Natural killer cell (primary cell): ENCODE measurements at regions not wholly inside any gene's neighbourhood (a gene's known extent, or its start where the extent isn't known, plus 50 kb on each side); places are given as distances from the start of the nearest gene placed in this dataset.

Experiments
- ATAC-seq, 3 donors: fragments of 150-1000 bp in 2 of 3; fragments of 200-7000 bp in 1 of 3; cut with Tn5 transposase; 1 replicate in 1 of 3; 2 replicates in 2 of 3; pipeline ENCODE4 v1.10.0; 2021; ENCODE audit warnings: mild to moderate bottlenecking in 2 of 3, moderate library complexity in 2 of 3
- DNase-seq, 2 donors: peaks; one replicate each; pipeline versions ENCODE4 v3.0.0 to v3.0.0-alpha.2; 2013 to 2021; ENCODE audit warnings: mixed read lengths in 1 of 2
- H3K27ac ChIP-seq: one replicate; pipeline ENCODE4 v1.5.1; 2013; ENCODE audit warnings: mild to moderate bottlenecking, low read length
- H3K27me3 ChIP-seq: one replicate; pipeline ENCODE4 v1.6.1; 2013; ENCODE audit warnings: low read length; ENCODE audit not compliant: control insufficient read depth, insufficient read depth
- H3K36me3 ChIP-seq: one replicate; pipeline ENCODE4 v1.6.1; 2013; ENCODE audit warnings: low read length; ENCODE audit not compliant: control insufficient read depth, insufficient read depth
- H3K4me1 ChIP-seq: one replicate; pipeline ENCODE4 v1.6.1; 2013; ENCODE audit warnings: low read length; ENCODE audit not compliant: control insufficient read depth, insufficient read depth
- H3K4me3 ChIP-seq: one replicate; pipeline ENCODE4 v1.5.1; 2013; ENCODE audit warnings: low read length
- H3K9me3 ChIP-seq: one replicate; pipeline ENCODE4 v1.6.1; 2013; ENCODE audit warnings: low read length; ENCODE audit not compliant: control insufficient read depth, insufficient read depth
- H3K27ac Mint-ChIP-seq, 2 donors: one replicate each; pipeline ENCODE4 v1.8.0; 2022; ENCODE audit warnings: mild to moderate bottlenecking in 2 of 2, mixed read lengths in 2 of 2, moderate library complexity in 1 of 2
- H3K27me3 Mint-ChIP-seq, 2 donors: one replicate each; pipeline ENCODE4 v1.8.0; 2022; ENCODE audit warnings: low read depth in 2 of 2, mixed read lengths in 2 of 2
- H3K36me3 Mint-ChIP-seq: one replicate; pipeline ENCODE4 v1.8.0; 2022; ENCODE audit warnings: mixed read lengths
- H3K4me1 Mint-ChIP-seq, 2 donors: one replicate each; pipeline ENCODE4 v1.8.0; 2022; ENCODE audit warnings: mixed read lengths in 2 of 2
- H3K4me3 Mint-ChIP-seq: one replicate; pipeline ENCODE4 v1.8.0; 2022; ENCODE audit warnings: mild to moderate bottlenecking, moderate library complexity, mixed read lengths
- H3K9me3 Mint-ChIP-seq, 2 donors: one replicate each; pipeline ENCODE4 v1.8.0; 2022; ENCODE audit warnings: mixed read lengths in 2 of 2
- WGBS: methylation state at CpG from one replicate; pipeline ENCODE4 v1.1.7; 2013; ENCODE audit warnings: missing lambda C conversion rate; ENCODE audit not compliant: insufficient coverage; 5-methylcytosine and 5-hydroxymethylcytosine counted together
- intact Hi-C: fragments of 100-400 bp; cut with micrococcal nuclease; formaldehyde crosslinking; loops from one replicate; pipeline ENCODE4 v1.14.2; 2022
- TF ChIP-seq, protein P1 (sequence below): fragments of 200-600 bp; IDR thresholded peaks from one replicate; pipeline ENCODE4 v1.8.0; 2022; ENCODE audit warnings: antibody characterized with exemption

- no peaks in the 10 kb centered on the region for H3K36me3 Mint-ChIP-seq
- H3K27ac Mint-ChIP-seq = no peak overlapping the region
- Histone ChIP-seq H3K27ac (no peak overlapping the region), H3K27me3 (no peaks in the 10 kb centered on the region), H3K36me3 (no peaks in the 10 kb centered on the region), H3K4me3 (no peak overlapping the region), H3K4me1 (no peaks in the 10 kb centered on the region), H3K9me3 (peaks cover 3% of the 10 kb centered on the region)
- H3K4me1 Mint-ChIP-seq = no peaks in the 10 kb centered on the region
- DNase-seq = no peak
- no peak for ATAC-seq
- H3K4me3 Mint-ChIP-seq = no peak overlapping the region
- H3K27me3 Mint-ChIP-seq = no peaks in the 10 kb centered on the region
- intact Hi-C loops = no loop called here
- WGBS = 0% methylated on average over 1 of the region's 1 CpG
- H3K9me3 Mint-ChIP-seq = peaks cover 0 to 3% of the 10 kb centered on the region in 2 donors
- TF ChIP-seq, protein P1, sequence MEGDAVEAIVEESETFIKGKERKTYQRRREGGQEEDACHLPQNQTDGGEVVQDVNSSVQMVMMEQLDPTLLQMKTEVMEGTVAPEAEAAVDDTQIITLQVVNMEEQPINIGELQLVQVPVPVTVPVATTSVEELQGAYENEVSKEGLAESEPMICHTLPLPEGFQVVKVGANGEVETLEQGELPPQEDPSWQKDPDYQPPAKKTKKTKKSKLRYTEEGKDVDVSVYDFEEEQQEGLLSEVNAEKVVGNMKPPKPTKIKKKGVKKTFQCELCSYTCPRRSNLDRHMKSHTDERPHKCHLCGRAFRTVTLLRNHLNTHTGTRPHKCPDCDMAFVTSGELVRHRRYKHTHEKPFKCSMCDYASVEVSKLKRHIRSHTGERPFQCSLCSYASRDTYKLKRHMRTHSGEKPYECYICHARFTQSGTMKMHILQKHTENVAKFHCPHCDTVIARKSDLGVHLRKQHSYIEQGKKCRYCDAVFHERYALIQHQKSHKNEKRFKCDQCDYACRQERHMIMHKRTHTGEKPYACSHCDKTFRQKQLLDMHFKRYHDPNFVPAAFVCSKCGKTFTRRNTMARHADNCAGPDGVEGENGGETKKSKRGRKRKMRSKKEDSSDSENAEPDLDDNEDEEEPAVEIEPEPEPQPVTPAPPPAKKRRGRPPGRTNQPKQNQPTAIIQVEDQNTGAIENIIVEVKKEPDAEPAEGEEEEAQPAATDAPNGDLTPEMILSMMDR = no peak
These were observed 1125.4 kb upstream of the TMPRSS15 start for GRCh38 chr21:19529031-19529430.

- 97% methylated on average over 3 of the region's 3 CpGs for WGBS
- no peak overlapping the region for H3K4me3 Mint-ChIP-seq
These were observed 1131.8 kb upstream of the TMPRSS15 start for GRCh38 chr21:19535356-19535755.

DNA sequence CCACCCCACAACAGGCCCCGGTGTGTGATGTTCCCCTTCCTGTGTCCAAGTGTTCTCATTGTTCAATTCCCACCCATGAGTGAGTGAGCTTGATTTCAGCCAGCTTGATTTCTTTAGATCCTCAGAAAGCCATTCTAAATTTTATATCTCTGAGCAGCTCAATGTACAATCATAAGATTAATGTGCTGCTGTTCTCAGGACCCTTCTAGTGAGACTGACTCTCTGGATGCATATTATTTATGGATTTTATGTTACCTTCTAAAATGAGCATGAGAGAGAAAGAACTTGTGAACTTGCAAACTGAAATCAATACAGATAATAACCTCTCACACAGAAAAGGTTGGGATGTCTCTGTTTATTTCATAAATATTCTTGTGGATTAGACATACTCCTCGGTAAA is 1133.5 kb upstream of the TMPRSS15 start:
- 86% methylated on average over 2 of the region's 2 CpGs for WGBS
- Mint-ChIP-seq H3K4me3 (no peak overlapping the region), H3K36me3 (no peaks in the 10 kb centered on the region), H3K4me1 (no peaks in the 10 kb centered on the region), H3K27me3 (no peaks in the 10 kb centered on the region), H3K9me3 (peaks cover 4 to 5% of the 10 kb centered on the region in 2 donors), H3K27ac (no peak overlapping the region)
- no peak overlapping the region for H3K4me3 ChIP-seq
- DNase-seq = no peak
- no peaks in the 10 kb centered on the region for H3K4me1 ChIP-seq
- no peaks in the 10 kb centered on the region for H3K27me3 ChIP-seq
- H3K9me3 ChIP-seq = no peaks in the 10 kb centered on the region
- intact Hi-C loops = no loop called here
- ATAC-seq = no peak
- TF ChIP-seq, protein P1 = no peak
- no peak overlapping the region for H3K27ac ChIP-seq
- no peaks in the 10 kb centered on the region for H3K36me3 ChIP-seq

More at GRCh38 chr21:19535356-19535755, 1131.8 kb upstream of the TMPRSS15 start:
- Histone ChIP-seq H3K27me3 (no peaks in the 10 kb centered on the region), H3K9me3 (peaks cover 3% of the 10 kb centered on the region), H3K4me1 (no peaks in the 10 kb centered on the region), H3K27ac (no peak overlapping the region), H3K36me3 (no peaks in the 10 kb centered on the region), H3K4me3 (no peak overlapping the region)
- DNase-seq (no peak), ATAC-seq (no peak)
- peaks cover 4 to 5% of the 10 kb centered on the region in 2 donors for H3K9me3 Mint-ChIP-seq
- no peaks in the 10 kb centered on the region for H3K36me3 Mint-ChIP-seq
- no peaks in the 10 kb centered on the region for H3K4me1 Mint-ChIP-seq
- intact Hi-C loops = no loop called here
- H3K27ac Mint-ChIP-seq = no peak overlapping the region
- H3K27me3 Mint-ChIP-seq = no peaks in the 10 kb centered on the region
- TF ChIP-seq, protein P1 = no peak

- no peaks in the 10 kb centered on the region for H3K36me3 ChIP-seq
- Mint-ChIP-seq H3K27me3 (no peaks in the 10 kb centered on the region), H3K4me3 (no peak overlapping the region), H3K9me3 (peaks cover 5 to 6% of the 10 kb centered on the region in 2 donors), H3K27ac (no peak overlapping the region), H3K36me3 (no peaks in the 10 kb centered on the region), H3K4me1 (no peaks in the 10 kb centered on the region)
- H3K27me3 ChIP-seq = no peaks in the 10 kb centered on the region
- no peak overlapping the region for H3K27ac ChIP-seq
- no peaks in the 10 kb centered on the region for H3K9me3 ChIP-seq
- DNase-seq = no peak
- intact Hi-C loops = no loop called here
- no peaks in the 10 kb centered on the region for H3K4me1 ChIP-seq
- ATAC-seq = no peak
- TF ChIP-seq, protein P1 = no peak
- 89% methylated on average over 1 of the region's 2 CpGs for WGBS
- no peak overlapping the region for H3K4me3 ChIP-seq
These were observed 1136.7 kb upstream of the TMPRSS15 start for GRCh38 chr21:19540287-19540686.
